GM21619 (cell line): ENCODE measurements at regions not wholly inside any gene's neighbourhood (a gene's known extent, or its start where the extent isn't known, plus 50 kb on each side); places are given as distances from the start of the nearest gene placed in this dataset.

Source experiments
- ATAC-seq: cut with Tn5 transposase; IDR thresholded peaks from one replicate; pipeline ENCODE4 v1.9.1; 2021; ENCODE audit not compliant: unreplicated experiment

GRCh38 chr1:80722611-80723010 lies 1078.1 kb upstream of the ADGRL2 start:
- ATAC-seq: no peak

DNA sequence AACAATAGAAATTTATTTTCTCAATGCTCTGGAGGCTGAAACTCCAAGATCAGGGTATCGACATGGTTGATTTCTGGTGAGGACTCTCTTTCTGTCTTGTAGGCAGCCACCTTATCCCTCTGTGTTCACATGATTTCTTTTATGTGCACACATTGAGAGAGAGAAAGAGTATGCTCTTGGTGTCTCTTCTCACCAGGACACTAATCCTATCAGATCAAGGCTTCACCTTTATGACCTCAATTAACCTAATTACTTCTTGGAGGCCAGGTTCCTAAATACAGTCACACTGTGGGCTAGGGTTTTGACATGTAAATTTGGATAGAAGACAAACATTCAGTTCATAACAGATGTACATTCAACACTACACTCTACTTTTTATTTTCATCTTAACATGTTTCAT lies 1094.2 kb upstream of the ADGRL2 start:
- no peak for ATAC-seq

DNA sequence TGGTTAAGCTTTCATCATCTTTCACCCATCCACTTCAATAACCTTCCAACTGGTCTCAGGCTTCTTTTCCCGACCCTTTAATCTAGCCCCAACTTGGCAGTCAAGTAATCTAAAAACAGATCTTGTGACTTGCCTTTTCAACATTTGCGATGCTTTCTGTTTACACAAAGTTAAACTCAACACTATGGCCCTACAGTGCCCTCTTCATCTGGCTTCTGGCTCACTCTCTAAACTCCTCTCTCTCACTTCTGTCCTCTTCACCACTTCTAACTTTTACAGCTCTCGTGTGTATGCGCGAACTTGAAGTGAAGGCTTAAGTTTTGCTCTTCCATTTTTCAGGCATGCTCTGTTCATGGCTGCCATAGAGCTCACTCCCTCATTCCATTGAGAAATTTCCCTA lies 1122.3 kb upstream of the ADGRL2 start:
- no peak for ATAC-seq

DNA sequence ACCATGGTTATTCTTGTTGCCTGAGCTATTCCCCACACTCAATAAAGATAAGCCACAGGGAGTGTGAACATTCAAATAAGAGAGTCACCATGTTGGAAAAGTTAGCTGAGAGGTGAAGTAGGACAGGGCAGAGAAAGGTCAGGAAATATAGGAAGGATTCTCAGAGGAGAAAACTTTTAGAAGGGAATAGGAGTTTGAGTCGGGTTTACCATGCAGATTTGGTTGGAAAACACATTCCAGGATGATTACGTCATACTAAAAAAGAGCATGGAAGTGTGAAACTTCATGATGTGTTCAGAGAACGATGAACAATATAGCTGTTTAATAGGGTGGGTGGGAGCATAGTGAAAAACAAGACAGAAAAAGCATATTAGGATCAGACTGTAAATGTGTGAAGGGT lies 1125.3 kb upstream of the ADGRL2 start:
- ATAC-seq: no peak

DNA sequence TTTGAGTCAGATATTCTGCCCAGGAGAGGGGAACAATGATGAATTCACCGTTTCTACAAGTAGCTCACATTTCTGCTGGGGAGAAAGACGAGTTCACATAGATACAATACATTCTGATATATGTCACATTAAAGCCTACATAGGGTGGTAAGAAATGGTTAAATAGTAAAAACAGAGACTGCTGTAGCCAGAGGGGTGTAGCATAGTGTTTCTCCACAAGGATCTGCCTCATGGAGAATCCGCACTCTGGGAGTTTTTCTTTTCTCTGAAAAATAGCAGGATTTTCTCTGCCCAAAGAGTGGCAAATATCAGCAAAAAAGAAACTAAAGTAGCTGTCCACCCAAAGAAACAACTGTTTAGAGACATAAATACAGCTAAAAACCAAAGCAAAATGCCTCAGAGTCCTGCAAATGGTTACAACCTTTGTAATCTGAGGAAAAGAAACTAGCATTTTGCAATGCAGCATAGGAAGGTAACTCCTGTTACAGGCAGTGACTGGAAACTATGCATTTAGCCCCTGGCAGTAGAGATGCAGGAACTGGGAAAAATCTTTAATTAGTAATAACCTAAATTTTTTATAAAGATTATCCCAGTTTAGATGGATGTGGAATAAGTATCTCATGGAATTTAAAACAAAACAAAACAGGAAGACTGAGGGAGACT lies 1126.7 kb upstream of the ADGRL2 start:
- ATAC-seq: no peak

- ATAC-seq: no peak
Observed at GRCh38 chr1:80668372-80668771, 1132.4 kb upstream of the ADGRL2 start.

GRCh38 chr1:80666073-80666472 lies 1134.7 kb upstream of the ADGRL2 start:
- no peak for ATAC-seq

GRCh38 chr1:80659161-80659560 lies 1141.6 kb upstream of the ADGRL2 start:
- no peak for ATAC-seq

DNA sequence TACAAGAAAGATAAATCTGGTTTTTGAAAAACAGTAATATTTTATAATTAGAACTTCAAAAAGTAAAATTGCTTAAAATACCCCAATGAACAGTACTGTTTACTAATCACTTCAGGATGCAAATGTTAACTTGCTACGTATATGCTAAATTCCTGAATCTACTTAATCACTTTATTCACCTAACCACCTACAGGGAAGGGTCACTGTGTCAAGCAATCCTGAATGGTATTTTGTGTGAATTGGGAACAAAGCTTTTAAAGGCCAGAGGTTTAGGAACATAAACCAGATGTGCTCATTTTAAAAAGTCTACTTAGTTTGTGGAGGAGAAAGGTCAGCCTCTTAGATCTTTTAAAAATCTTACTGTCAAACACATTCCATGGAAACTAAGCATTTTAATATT lies 1143.0 kb upstream of the ADGRL2 start:
- ATAC-seq: no peak

GRCh38 chr1:80657044-80657643 lies 1143.6 kb upstream of the ADGRL2 start:
- ATAC-seq: no peak

DNA sequence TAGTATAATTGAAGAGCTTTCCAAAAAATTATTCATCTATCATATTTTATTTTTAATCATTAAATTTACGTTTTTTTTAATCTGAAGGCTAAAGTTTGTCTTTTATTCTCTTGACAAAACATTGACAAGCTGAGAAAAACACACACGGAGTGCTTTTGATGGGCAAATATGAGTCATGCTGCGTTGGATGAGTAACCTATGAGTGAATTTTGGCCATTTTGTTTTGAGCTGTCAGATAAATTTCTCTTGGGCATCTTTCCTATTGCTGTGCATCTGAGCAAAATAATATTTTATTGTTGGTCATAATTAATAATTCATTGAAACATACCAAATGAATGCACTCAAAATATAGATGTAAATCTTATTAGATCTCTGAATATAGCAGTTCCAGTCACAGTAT lies 1144.1 kb upstream of the ADGRL2 start:
- ATAC-seq: peak; percentile 57

DNA sequence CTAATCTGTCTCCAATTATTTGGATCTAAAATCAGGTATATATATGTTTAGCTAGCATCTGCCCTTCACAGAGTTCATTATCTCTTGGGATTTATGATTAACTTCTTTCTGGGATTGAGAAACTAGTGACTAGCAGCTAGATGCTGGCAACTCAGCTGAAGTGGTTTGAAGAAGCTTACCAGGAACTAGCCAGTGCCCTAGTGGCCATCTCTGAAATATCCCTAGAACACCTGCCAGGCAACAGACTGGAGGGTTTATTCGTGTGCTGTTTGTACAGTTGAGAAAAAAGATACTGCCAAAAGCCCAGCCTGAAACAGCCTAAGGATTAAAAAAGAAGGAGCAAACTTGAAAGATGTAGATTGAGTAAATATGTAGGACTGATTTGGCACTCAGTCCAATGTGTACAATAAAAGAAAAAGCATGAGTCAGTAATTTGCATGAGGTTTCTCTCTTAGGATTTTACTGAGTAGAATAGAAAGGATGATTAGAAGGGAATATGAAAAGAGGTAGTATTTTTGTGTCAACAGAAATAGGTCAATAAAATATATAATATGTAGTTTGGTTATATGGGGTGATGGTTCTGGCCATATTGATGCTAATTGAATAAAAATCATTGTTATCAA lies 1144.6 kb upstream of the ADGRL2 start:
- ATAC-seq: peak; percentile 89

- no peak for ATAC-seq
Observed at GRCh38 chr1:80646053-80646452, 1154.7 kb upstream of the ADGRL2 start.

DNA sequence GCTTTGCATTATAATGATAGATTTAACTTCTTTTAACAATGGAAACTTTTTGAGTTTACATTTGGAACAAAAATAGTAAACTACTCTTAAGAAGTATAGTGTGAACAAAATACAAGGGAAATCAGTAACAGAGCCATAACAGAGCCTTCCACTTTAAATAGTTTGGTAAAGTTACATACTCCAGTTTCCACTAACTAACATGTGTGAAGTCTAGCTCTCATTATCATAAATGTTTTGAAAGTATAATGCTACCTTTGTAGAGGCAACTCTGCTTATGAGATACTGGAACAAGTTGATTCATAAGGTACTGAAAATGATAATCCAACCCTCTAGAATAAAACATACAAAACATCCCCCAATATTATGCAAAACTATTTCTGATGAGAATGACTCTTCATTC lies 1155.1 kb upstream of the ADGRL2 start:
- ATAC-seq: no peak

DNA sequence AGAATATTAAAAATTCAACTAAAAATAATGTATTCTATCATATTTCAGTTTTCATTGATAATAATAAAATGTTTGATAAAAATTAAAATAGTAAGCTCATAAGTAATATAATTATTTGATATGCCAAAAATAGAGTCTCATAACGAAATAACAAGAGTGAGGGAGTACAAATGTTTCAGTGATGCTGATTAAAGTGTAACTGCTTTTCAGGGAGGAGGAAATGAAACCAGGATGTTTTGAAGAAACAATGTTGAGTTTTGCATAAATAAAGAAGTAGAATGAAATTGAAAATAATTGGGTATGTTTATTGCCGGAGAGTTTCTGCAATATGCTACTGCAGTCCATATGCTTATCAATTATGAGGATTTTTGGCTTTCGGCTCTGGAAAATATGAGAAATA lies 1159.8 kb upstream of the ADGRL2 start:
- peak; percentile 58 for ATAC-seq

- ATAC-seq: peak; percentile 96
Observed at GRCh38 chr1:80639777-80640533, 1160.8 kb upstream of the ADGRL2 start.

- no peak for ATAC-seq
Observed at GRCh38 chr1:80633947-80634706, 1166.6 kb upstream of the ADGRL2 start.

GRCh38 chr1:80632284-80632683 lies 1168.5 kb upstream of the ADGRL2 start:
- ATAC-seq: no peak

- peak; percentile 68 for ATAC-seq
Observed at GRCh38 chr1:80629304-80629837, 1171.4 kb upstream of the ADGRL2 start.

DNA sequence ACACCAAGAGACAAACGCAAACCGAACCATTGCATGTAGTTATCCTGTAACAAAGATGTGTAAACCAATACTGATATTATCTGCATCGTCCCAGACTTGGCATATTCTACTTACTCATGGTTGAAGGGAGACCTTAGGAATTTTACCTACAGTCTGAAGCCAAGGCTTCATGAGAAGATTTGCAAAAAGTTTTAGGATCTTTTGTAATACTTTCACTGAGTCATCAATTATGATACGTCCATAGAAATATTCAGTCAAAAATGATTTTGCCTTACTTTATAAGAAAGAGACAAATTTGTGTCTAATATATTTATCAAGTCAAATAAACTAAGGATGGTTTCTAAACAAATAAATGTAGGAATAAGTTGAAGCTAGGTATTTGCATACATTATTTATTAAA lies 1176.1 kb upstream of the ADGRL2 start:
- no peak for ATAC-seq

DNA sequence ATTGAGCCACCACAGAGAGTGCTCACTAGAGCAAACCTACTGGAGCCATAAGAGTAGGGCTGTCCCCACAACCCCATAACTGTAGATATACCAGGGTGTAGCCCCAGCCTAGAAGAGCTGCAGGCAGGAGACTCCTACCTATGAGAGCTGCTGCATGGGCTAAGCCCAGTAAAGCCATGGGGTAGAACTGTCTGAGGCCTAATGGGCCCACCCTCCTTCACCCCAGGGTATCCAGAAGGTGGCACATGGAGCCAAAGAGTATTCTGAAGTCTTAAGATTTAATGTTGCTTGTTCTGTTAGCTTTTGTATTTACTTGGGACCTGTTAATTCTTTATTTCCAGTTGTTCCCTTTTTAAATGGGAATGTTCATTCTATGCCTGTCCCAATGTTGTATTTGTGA lies 1193.7 kb upstream of the ADGRL2 start:
- no peak for ATAC-seq
